ENCODE measurements at regions not wholly inside any gene's neighbourhood (a gene's known extent, or its start where the extent isn't known, plus 50 kb on each side); places are given as distances from the start of the nearest gene placed in this dataset.
A peak's percentile ranks its signal among the peaks of the same experiment; 100 is the strongest.
"Not testable (repeated sequence)": the region's sequence is repeated elsewhere in the genome, so short reads cannot be mapped to it uniquely, and the experiment has no call there.

DNA sequence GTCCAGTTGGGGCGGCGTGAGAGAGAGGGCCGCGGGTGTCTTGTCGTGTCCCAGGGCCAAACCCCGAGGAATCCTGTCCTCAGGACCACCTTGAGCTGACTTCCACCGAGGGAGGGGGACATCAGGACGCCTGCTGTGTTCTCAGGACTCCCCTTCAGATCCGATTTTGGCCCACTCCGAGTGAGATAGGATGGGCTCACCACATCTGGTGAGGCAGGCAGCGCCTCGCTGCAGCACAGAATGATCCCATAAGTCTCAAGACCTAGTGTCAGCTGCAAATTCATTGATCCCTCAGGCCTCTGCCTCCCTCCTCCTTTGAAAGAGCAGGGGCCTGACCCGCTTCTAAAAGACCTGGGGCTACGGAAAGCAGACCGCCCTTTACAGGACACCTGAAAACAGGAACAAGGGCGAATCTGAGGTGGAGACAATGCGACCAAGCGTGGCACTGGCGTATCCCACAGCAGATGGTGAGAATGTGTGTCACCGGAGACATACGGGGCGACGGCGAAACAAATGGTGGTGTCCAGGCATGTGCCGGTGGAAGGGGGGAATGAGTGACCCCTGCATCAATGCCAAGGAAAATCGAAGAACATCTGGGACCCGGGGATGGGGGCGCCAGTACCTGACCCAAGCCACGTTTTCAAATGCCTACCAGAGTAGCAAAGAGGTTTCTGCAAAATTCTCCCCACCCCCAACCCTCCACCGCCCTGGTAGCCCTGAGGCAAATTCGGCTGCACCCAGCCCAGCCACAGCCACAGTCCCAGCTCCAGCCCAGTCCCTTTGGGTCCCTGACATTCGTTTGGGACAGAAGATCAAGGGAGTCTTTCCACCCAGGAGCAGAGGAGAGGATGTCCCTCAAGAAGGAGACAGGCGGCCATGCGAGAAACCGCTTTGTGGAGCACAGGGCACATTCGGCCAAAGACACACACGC lies 162.1 kb upstream of the ZNF337 start:
- no peaks in the 10 kb centered on the region for H3K9me3 ChIP-seq (replicated peaks; ENCODE audit: low read length)
- H3K4me2 ChIP-seq (ENCODE audit: low read length) = peak overlapping the region; percentile 63
- H3K4me1 ChIP-seq (ENCODE audit: control insufficient read depth, insufficient read depth, low read length) = peaks cover 30% of the 10 kb centered on the region
- H3K36me3 ChIP-seq (ENCODE audit: insufficient read depth, low read length) = no peaks in the 10 kb centered on the region
- no peak overlapping the region for H3K9ac ChIP-seq (ENCODE audit: low read depth, low read length)
- H3K27me3 ChIP-seq (ENCODE audit: control insufficient read depth, insufficient read depth, low read length) = peaks cover 39% of the 10 kb centered on the region
- peak overlapping the region; percentile 55 for H3K4me3 ChIP-seq (ENCODE audit: low read length)

DNA sequence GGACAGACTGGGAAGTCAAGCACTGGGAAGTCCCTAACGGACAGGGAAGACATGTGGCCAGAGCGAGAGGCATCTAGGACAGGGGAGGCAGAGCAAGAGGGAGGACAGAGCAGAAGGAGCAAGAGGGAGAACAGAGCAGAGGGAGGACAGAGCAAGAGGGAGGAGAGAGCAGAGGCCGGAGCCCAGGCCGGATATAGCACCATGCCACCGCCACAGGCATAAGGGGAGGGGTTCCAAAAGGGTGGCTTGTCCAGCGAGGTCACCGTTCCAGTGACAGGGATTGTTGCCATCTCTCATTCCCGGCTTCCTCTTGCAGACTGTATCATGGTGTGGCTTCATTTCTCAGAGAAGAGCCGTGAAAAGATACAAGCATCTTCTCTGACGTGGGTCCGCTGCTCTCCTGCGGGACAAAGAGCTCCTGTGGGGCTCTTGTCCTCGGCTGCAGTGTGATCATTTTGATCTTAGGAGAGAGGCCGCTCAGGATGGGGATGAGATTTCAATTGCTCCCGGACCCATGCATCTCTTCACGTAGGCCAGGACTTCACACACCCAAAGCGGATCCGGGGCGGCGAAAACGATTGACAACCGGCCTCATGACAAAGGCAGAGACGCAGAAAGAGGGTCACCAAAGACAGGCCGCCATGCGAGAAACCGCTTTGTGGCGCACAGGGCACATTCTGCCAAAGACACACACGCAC lies 160.6 kb upstream of the ZNF337 start:
- not testable (repeated sequence) for H3K9me3 ChIP-seq (replicated peaks; ENCODE audit: low read length); H3K4me2 ChIP-seq (ENCODE audit: low read length); H3K4me3 ChIP-seq (ENCODE audit: low read length); H3K9ac ChIP-seq (ENCODE audit: low read depth, low read length); H3K36me3 ChIP-seq (ENCODE audit: insufficient read depth, low read length)
- Histone ChIP-seq H3K27me3 (ENCODE audit: control insufficient read depth, insufficient read depth, low read length) (peaks cover 33% of the 10 kb centered on the region), H3K4me1 (ENCODE audit: control insufficient read depth, insufficient read depth, low read length) (peaks cover 24% of the 10 kb centered on the region)

DNA sequence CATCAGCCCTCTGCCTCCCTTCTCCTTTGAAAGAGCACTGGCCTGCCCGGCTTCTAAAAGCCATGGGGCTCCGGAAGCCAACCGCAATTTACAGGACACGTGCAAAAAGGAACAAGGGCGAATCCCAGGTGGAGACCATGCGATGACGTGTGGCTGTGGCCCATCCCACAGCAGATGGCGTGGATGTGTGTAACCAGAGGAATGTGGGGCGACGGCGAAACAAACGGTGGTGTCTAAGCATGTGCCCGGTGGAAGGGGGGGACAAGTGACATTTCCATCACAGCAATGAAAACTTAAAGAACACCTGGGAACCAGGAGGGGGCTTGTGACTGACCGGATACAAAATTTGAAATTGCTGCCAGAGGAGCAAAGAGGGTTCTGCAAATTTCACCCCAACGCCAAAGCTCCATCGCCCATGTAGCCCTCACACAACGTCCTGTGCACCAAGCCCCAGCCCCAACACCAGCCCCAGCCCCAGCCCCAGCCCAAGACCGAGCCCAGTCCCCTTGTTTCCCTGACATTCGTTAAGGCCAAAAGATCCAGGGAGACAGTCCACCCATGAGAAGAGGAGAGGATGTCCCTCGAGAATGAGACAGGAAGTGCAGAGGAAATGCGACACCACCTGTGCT lies 159.7 kb upstream of the ZNF337 start:
- H3K4me1 ChIP-seq (ENCODE audit: control insufficient read depth, insufficient read depth, low read length) = peaks cover 17% of the 10 kb centered on the region
- H3K9ac ChIP-seq (ENCODE audit: low read depth, low read length) = no peak overlapping the region
- H3K27me3 ChIP-seq (ENCODE audit: control insufficient read depth, insufficient read depth, low read length) = peaks cover 28% of the 10 kb centered on the region
- no peak overlapping the region for H3K4me2 ChIP-seq (ENCODE audit: low read length)
- H3K9me3 ChIP-seq (replicated peaks; ENCODE audit: low read length) = no peaks in the 10 kb centered on the region
- no peaks in the 10 kb centered on the region for H3K36me3 ChIP-seq (ENCODE audit: insufficient read depth, low read length)
- H3K4me3 ChIP-seq (ENCODE audit: low read length) = no peak overlapping the region

DNA sequence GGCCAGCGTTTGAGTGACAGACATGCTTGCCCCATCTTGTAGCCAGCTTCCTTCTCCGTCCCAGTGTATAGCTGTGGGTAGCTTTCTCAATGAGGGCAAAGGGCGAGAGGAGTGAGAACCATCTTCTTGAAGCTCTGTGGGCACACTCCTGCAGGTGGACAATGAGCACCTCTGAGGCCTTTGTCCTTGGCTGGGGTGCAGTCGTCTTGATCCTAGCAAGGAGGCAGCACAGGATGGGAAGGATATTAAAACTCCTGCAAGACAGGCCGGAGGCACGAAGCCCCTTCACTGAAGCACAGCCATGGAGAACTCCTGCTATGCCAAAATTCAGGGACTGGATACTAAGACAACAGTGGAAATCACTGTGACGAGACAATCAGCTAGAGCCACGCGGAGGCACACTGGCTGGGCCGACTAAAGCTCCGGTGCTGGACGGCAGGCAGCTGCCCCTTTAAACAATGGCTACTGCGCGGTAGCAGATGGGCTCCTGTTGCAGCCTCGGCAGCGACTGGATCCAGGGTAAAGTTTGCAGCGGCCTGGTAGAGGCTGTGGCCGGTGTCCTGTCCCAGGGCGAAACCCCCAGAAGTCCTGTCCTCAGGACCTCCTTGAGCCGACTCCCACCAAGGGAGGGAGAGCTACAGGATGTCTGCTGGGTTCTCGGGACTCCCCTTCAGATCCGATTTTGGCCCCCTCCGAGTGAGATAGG lies 159.0 kb upstream of the ZNF337 start:
- not testable (repeated sequence) for H3K36me3 ChIP-seq (ENCODE audit: insufficient read depth, low read length); H3K9ac ChIP-seq (ENCODE audit: low read depth, low read length); H3K4me2 ChIP-seq (ENCODE audit: low read length); H3K9me3 ChIP-seq (replicated peaks; ENCODE audit: low read length); H3K4me3 ChIP-seq (ENCODE audit: low read length)
- Histone ChIP-seq H3K4me1 (ENCODE audit: control insufficient read depth, insufficient read depth, low read length) (peaks cover 14% of the 10 kb centered on the region), H3K27me3 (ENCODE audit: control insufficient read depth, insufficient read depth, low read length) (peaks cover 24% of the 10 kb centered on the region)

DNA sequence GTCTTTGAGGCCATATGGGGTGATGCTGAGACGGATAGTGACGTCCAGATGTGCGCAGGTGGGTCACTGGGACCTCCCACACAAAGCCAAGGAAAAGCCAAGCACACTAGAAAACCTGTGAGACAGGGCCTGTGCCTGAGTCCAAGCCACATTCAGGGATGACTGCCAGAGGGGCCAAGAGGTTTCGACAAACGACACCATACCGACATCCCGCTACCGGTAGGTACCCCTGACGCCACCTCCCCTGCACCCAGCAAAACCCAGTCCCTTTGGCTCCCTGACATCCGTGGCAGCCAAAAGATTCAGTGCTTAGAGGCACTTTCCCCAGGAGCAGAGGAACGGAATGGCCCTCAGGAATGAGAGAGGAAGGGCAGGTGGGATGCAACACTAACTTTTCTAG lies 158.0 kb upstream of the ZNF337 start:
- not testable (repeated sequence) for H3K4me3 ChIP-seq (ENCODE audit: low read length); H3K9ac ChIP-seq (ENCODE audit: low read depth, low read length); H3K4me1 ChIP-seq (ENCODE audit: control insufficient read depth, insufficient read depth, low read length); H3K36me3 ChIP-seq (ENCODE audit: insufficient read depth, low read length); H3K9me3 ChIP-seq (replicated peaks; ENCODE audit: low read length)
- H3K27me3 ChIP-seq (ENCODE audit: control insufficient read depth, insufficient read depth, low read length) = peaks cover 14% of the 10 kb centered on the region
- peak overlapping the region; percentile 97 for H3K4me2 ChIP-seq (ENCODE audit: low read length)

DNA sequence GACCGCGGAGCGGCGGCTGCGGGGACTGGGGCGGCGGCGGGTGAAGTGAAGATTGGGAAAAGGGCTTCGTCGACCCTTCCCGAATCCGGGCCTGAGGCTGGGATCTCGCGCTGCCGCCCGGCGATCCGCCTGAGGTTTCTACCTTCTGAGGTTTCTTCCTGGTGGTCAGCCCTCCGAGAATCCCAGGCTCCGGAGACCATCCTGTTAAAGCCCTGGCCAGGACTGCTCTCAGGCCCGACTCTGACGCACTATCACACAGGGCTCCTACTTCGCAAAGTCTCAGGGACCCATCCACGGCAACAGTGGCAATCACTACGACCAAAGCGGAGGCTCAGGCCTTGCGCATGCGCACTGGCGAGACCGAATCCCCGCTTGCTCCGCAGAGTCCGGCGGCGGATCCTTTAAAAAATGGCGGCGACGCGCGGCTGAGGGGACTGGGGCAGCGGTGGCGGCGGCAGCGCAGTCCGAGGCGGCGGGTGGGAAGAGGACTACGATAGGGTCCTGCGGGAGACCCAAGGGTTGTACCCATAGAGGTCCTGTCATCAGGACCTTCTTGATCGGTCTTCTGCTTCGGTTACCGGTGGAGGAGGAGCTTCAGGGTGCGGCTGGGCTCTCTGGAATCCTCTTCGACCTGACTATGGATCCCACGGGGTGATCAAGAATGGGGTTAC lies 157.2 kb upstream of the ZNF337 start:
- H3K9me3 ChIP-seq (replicated peaks; ENCODE audit: low read length); H3K36me3 ChIP-seq (ENCODE audit: insufficient read depth, low read length); H3K4me1 ChIP-seq (ENCODE audit: control insufficient read depth, insufficient read depth, low read length); H3K27me3 ChIP-seq (ENCODE audit: control insufficient read depth, insufficient read depth, low read length): not testable (repeated sequence)
- Histone ChIP-seq H3K4me3 (ENCODE audit: low read length) (peak overlapping the region; percentile 80), H3K4me2 (ENCODE audit: low read length) (peak overlapping the region; percentile 97), H3K9ac (ENCODE audit: low read depth, low read length) (peak overlapping the region; percentile 81)

DNA sequence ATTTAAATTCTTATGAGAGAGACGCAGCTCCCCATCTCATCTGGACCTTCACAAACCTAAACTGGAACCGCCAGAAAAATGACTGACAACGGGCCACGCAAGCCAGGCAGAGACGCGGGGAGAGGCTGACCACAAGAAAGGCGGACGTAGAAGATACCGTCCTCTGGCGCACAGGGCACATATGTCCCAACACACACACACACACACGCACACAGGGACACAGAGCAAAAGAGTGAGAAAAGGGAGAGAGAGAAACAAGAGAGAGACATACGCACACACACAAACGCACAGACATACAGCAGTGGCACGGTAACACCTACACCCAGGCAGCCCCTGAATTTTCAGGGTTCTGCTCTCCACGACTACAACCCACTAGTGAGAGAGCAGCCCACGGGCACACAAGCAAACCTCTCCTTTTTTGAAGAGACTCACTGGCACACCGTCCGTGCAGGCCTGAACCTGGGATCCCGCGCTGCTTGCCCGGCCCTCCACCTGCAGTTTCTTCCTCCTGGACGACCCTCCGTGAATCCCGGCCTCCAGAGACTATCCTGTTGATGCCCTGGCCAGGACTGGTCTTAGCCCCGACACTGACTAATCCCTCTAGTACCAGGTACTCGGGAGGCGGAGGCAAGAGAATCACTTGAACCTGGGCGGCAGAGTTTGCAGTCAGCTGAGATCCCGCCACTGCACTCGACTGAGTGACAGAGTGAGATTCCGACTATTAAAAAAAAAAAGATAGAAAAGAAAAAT lies 156.5 kb upstream of the ZNF337 start:
- not testable (repeated sequence) for H3K27me3 ChIP-seq (ENCODE audit: control insufficient read depth, insufficient read depth, low read length); H3K4me1 ChIP-seq (ENCODE audit: control insufficient read depth, insufficient read depth, low read length); H3K36me3 ChIP-seq (ENCODE audit: insufficient read depth, low read length); H3K9me3 ChIP-seq (replicated peaks; ENCODE audit: low read length)
- peak overlapping the region; percentile 97 for H3K4me2 ChIP-seq (ENCODE audit: low read length)
- peak overlapping the region; percentile 80 for H3K4me3 ChIP-seq (ENCODE audit: low read length)
- H3K9ac ChIP-seq (ENCODE audit: low read depth, low read length) = peak overlapping the region; percentile 81

DNA sequence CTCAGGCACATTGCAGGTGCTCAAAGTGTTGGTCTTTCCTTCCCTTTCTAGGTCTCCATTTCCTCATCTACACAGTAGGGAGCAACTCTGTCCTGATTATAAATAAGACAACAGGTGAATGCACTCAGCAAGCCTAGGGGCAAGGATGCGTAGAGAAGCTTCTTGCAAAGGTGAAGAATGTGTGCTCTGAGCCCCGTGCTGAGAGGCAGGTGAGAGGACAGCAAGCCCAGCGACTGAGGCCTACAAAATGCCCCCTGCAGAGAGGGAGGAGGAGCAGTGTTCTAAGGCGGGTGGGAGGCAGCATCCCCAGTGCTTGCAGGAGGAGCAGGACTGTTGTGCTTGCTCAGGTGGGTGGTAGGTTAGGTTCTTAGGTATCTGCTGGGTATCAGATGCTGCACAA lies 153.5 kb upstream of the ZNF337 start:
- not testable (repeated sequence) for H3K4me1 ChIP-seq (ENCODE audit: control insufficient read depth, insufficient read depth, low read length); H3K4me3 ChIP-seq (ENCODE audit: low read length); H3K36me3 ChIP-seq (ENCODE audit: insufficient read depth, low read length); H3K9ac ChIP-seq (ENCODE audit: low read depth, low read length); H3K27me3 ChIP-seq (ENCODE audit: control insufficient read depth, insufficient read depth, low read length); H3K4me2 ChIP-seq (ENCODE audit: low read length); H3K9me3 ChIP-seq (replicated peaks; ENCODE audit: low read length)

DNA sequence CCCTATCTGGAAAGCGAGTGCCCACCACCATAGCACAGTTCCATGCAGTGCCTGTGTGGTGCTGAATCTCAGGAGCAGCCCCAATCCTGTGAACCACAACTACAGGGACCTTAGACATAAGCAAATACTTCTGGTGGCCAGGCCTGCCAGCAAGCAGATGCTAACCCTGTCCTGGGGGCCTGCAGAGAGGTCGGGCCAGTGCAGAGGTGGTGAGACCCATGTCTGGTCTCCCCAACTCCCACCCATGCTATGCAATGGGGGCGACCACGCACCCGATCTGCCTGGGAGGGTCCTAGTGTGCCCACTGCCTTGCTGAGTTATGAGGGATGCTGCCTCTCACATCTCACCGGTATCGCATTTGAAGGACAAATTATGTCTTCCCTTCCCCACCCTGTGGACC lies 151.6 kb upstream of the ZNF337 start:
- no peaks in the 10 kb centered on the region for H3K9me3 ChIP-seq (replicated peaks; ENCODE audit: low read length)
- H3K9ac ChIP-seq (ENCODE audit: low read depth, low read length) = no peak overlapping the region
- H3K4me1 ChIP-seq (ENCODE audit: control insufficient read depth, insufficient read depth, low read length) = peaks cover 5% of the 10 kb centered on the region
- no peak overlapping the region for H3K4me2 ChIP-seq (ENCODE audit: low read length)
- no peaks in the 10 kb centered on the region for H3K27me3 ChIP-seq (ENCODE audit: control insufficient read depth, insufficient read depth, low read length)
- no peak overlapping the region for H3K4me3 ChIP-seq (ENCODE audit: low read length)
- H3K36me3 ChIP-seq (ENCODE audit: insufficient read depth, low read length) = no peaks in the 10 kb centered on the region

DNA sequence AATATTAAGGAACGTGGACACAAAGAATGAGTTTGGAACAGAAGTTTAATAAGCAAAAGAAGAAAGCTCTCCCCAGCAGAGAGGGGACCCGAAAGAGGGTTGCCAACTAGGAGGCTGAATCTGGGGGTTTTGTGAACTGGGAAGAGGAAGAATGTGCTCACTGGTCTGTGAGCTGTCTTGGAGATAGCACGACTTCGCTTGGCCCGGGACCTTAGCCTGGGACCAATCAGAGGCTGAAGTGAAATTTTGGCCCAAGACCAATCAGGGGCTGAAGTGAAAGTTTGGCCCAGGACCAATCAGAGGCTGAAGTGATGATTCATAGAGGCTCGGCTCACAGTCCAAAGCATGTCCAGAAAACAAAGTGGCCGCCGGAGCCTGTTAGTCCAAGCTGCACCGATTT lies 148.0 kb upstream of the ZNF337 start:
- not testable (repeated sequence) for H3K4me3 ChIP-seq (ENCODE audit: low read length); H3K36me3 ChIP-seq (ENCODE audit: insufficient read depth, low read length); H3K9me3 ChIP-seq (replicated peaks; ENCODE audit: low read length); H3K27me3 ChIP-seq (ENCODE audit: control insufficient read depth, insufficient read depth, low read length); H3K4me2 ChIP-seq (ENCODE audit: low read length); H3K9ac ChIP-seq (ENCODE audit: low read depth, low read length); H3K4me1 ChIP-seq (ENCODE audit: control insufficient read depth, insufficient read depth, low read length)

Data from skeletal muscle satellite cell (primary cell).